HepG2 (cell line): ENCODE measurements at regions not wholly inside any gene's neighbourhood (a gene's known extent, or its start where the extent isn't known, plus 50 kb on each side); places are given as distances from the start of the nearest gene placed in this dataset.

ENCODE experiments used
- ARNT2 ChIP-seq: sonication (generic); formaldehyde crosslinking; IDR thresholded peaks from 2 replicates; pipeline ENCODE4 v1.8.0; 2022; ENCODE audit warnings: mild to moderate bottlenecking, low read depth, missing genetic modification reagents, moderate library complexity
- CBFB ChIP-seq: sonication (generic); formaldehyde crosslinking; IDR thresholded peaks from 2 replicates; pipeline ENCODE4 v1.4.0; 2020; ENCODE audit warnings: missing genetic modification reagents
- ETV5 ChIP-seq: IDR thresholded peaks from 2 replicates; pipeline ENCODE4 v1.6.1; 2018; ENCODE audit warnings: missing biosample characterization, missing genetic modification reagents, inconsistent platforms, borderline replicate concordance
- FOXJ3 ChIP-seq: sonication (generic); formaldehyde crosslinking; IDR thresholded peaks from 2 replicates; pipeline ENCODE4 v1.4.0; 2020; ENCODE audit warnings: missing genetic modification reagents, mild to moderate bottlenecking, borderline replicate concordance
- HNF4G ChIP-seq, 2 experiments: sonication (generic) in 1 of 2; formaldehyde crosslinking in 1 of 2; IDR thresholded peaks; 2 replicates each; pipeline versions ENCODE4 v1.4.0 to v1.6.1; 2011 to 2020; ENCODE audit warnings: borderline replicate concordance in 2 of 2, low read depth in 2 of 2, mild to moderate bottlenecking in 2 of 2, low read length in 1 of 2, missing genetic modification reagents in 1 of 2, moderate library complexity in 1 of 2
- KAT7 ChIP-seq: IDR thresholded peaks from 2 replicates; pipeline ENCODE4 v1.6.1; 2018; ENCODE audit warnings: borderline replicate concordance, missing compliant biosample characterization
- KLF15 ChIP-seq: sonication (generic); formaldehyde crosslinking; IDR thresholded peaks from 2 replicates; pipeline ENCODE4 v1.8.1; 2023; ENCODE audit warnings: borderline replicate concordance, mild to moderate bottlenecking, inconsistent platforms, missing genetic modification reagents, mixed read lengths
- PATZ1 ChIP-seq: sonication (generic); formaldehyde crosslinking; IDR thresholded peaks from 2 replicates; pipeline ENCODE4 v1.4.0; 2020; ENCODE audit warnings: missing genetic modification reagents
- REXO4 ChIP-seq: sonication (generic); formaldehyde crosslinking; IDR thresholded peaks from 2 replicates; pipeline ENCODE4 v1.8.0; 2022; ENCODE audit warnings: missing genetic modification reagents, mild to moderate bottlenecking, borderline replicate concordance
- RORA ChIP-seq: sonication (generic); formaldehyde crosslinking; IDR thresholded peaks from 2 replicates; pipeline ENCODE4 v1.5.0; 2020; ENCODE audit warnings: mild to moderate bottlenecking, missing genetic modification reagents, moderate library complexity
- ZGPAT ChIP-seq: IDR thresholded peaks from 2 replicates; pipeline ENCODE4 v1.6.1; 2016; ENCODE audit warnings: mild to moderate bottlenecking
- ZHX1 ChIP-seq: sonication (generic); formaldehyde crosslinking; IDR thresholded peaks from 2 replicates; pipeline ENCODE4 v1.8.1; 2022; ENCODE audit warnings: low read depth, mild to moderate bottlenecking, missing genetic modification reagents
- ZMYM2 ChIP-seq: sonication (generic); formaldehyde crosslinking; IDR thresholded peaks from 2 replicates; pipeline ENCODE4 v1.8.0; 2022; ENCODE audit warnings: mild to moderate bottlenecking, missing genetic modification reagents
- ZNF574 ChIP-seq: sonication (generic); formaldehyde crosslinking; IDR thresholded peaks from 2 replicates; pipeline ENCODE4 v1.4.0; 2020; ENCODE audit warnings: missing genetic modification reagents
- ZNF710 ChIP-seq: sonication (generic); formaldehyde crosslinking; IDR thresholded peaks from 2 replicates; pipeline ENCODE4 v1.5.0; 2020; ENCODE audit warnings: mild to moderate bottlenecking, missing genetic modification reagents, borderline replicate concordance
- ZNF776 ChIP-seq: sonication (generic); formaldehyde crosslinking; IDR thresholded peaks from 2 replicates; pipeline ENCODE4 v1.4.0; 2020; ENCODE audit warnings: mild to moderate bottlenecking, missing genetic modification reagents

- TF ChIP-seq HNF4G (IDR thresholded peaks at IDR 0.05; ENCODE audit: borderline replicate concordance, low read depth, low read length) (no peak; the same call in 1 of the 2 replicates), HNF4G (CRISPR knock-in tag; IDR thresholded peaks at IDR 0.05; ENCODE audit: borderline replicate concordance, low read depth) (peak; percentile 47; the same call in 1 of the 2 replicates), ARNT2 (peak; percentile 33; the same call in 1 of the 2 replicates), ETV5 (CRISPR knock-in tag) (peak; percentile 92), KAT7 (CRISPR knock-in tag) (no peak), KLF15 (CRISPR knock-in tag) (no peak), PATZ1 (CRISPR knock-in tag) (no peak), ZNF710 (CRISPR knock-in tag) (peak; percentile 70; the same call in 1 of the 2 replicates), REXO4 (CRISPR knock-in tag) (no peak), ZNF776 (CRISPR knock-in tag) (no peak), CBFB (CRISPR knock-in tag) (no peak), ZMYM2 (CRISPR knock-in tag) (no peak), FOXJ3 (CRISPR knock-in tag) (no peak), ZGPAT (CRISPR knock-in tag) (peak; percentile 84), ZNF574 (CRISPR knock-in tag) (peak; percentile 15; the same call in 1 of the 2 replicates), ZHX1 (CRISPR knock-in tag) (0 out of 2 replicates have a peak, but pooled peaks have one; percentile 25), RORA (CRISPR knock-in tag) (no peak)
These were observed 185.0 kb downstream of the ANAPC1 start (continued) for GRCh38 chr2:111698743-111699554.
